Thyroid gland (tissue), 4 donors: ENCODE measurements at regions not wholly inside any gene's neighbourhood (a gene's known extent, or its start where the extent isn't known, plus 50 kb on each side); places are given as distances from the start of the nearest gene placed in this dataset.

ENCODE experiments used
- POLR2A ChIP-seq, 2 donors: fragments of 450-650 bp; IDR thresholded peaks; one replicate each; pipeline ENCODE4 v1.6.1; 2017; ENCODE audit warnings: antibody characterized with exemption in 2 of 2, mild to moderate bottlenecking in 2 of 2, moderate library complexity in 1 of 2
- TF ChIP-seq, protein P1 (sequence below), 6 experiments: fragments of 200-600 bp in 3 of 6; fragments of 450-650 bp in 3 of 6; sonication (generic) in 3 of 6; IDR thresholded peaks; one replicate each; pipeline ENCODE4 v1.5.1; 2016 to 2019; ENCODE audit warnings: antibody characterized with exemption in 6 of 6, mild to moderate bottlenecking in 2 of 6, inconsistent platforms in 1 of 6, moderate library complexity in 1 of 6

DNA sequence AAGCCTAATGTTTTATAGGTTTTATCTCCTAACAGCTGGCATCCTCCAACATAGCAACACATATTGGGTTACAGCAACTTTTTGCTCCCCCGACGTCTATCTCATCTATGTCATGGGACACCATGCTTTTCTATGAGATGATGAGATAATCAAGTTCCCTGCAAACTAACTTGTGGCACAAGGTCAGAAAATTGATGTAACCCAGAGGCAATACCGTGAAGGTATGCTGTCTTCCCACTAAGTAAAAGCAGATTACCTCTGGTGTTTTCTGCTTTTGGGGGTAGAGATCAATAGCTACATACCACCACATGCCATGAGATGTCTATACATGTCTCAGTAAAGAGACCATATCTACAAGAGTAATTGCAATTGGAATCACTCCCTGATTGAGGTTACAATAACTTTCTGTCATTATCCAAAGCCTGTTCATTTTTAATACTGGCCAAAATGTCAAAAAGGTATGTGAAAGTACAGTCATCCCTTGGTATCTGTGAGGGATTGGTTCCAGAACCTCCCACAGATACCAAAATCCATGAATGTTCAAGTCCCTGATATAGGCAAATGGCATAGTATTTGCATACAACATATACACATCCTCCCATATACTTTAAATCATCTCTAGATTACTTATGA lies 131.3 kb downstream of the CYSLTR2 start:
- TF ChIP-seq, protein P1, sequence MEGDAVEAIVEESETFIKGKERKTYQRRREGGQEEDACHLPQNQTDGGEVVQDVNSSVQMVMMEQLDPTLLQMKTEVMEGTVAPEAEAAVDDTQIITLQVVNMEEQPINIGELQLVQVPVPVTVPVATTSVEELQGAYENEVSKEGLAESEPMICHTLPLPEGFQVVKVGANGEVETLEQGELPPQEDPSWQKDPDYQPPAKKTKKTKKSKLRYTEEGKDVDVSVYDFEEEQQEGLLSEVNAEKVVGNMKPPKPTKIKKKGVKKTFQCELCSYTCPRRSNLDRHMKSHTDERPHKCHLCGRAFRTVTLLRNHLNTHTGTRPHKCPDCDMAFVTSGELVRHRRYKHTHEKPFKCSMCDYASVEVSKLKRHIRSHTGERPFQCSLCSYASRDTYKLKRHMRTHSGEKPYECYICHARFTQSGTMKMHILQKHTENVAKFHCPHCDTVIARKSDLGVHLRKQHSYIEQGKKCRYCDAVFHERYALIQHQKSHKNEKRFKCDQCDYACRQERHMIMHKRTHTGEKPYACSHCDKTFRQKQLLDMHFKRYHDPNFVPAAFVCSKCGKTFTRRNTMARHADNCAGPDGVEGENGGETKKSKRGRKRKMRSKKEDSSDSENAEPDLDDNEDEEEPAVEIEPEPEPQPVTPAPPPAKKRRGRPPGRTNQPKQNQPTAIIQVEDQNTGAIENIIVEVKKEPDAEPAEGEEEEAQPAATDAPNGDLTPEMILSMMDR (IDR thresholded peaks at IDR 0.05), result no peak
- no peak for TF ChIP-seq POLR2A (IDR thresholded peaks at IDR 0.05)
